SHP77 treated with DMSO at 0.1 percent for 48 hours (cell line): ENCODE measurements at regions not wholly inside any gene's neighbourhood (a gene's known extent, or its start where the extent isn't known, plus 50 kb on each side); places are given as distances from the start of the nearest gene placed in this dataset.
A peak's percentile ranks its signal among the peaks of the same experiment; 100 is the strongest.
"Not testable (repeated sequence)": the region's sequence is repeated elsewhere in the genome, so short reads cannot be mapped to it uniquely, and the experiment has no call there.

Source experiments
- DNase-seq: peaks from one replicate; lab custom pipeline; 2025; lab: John Stamatoyannopoulos, UW

- DNase-seq: no peak
These were observed 191.5 kb downstream of the MCHR2 start for GRCh38 chr6:99802396-99803031.

- DNase-seq: no peak
These were observed 185.0 kb downstream of the MCHR2 start for GRCh38 chr6:99808992-99809391.

GRCh38 chr6:99810295-99810694, 183.7 kb downstream of the MCHR2 start:
- DNase-seq: no peak

GRCh38 chr6:99810942-99811620, 182.9 kb downstream of the MCHR2 start:
- DNase-seq: no peak

GRCh38 chr6:99811636-99812035, 182.4 kb downstream of the MCHR2 start:
- no peak for DNase-seq

- DNase-seq: no peak
These were observed 180.5 kb downstream of the MCHR2 start for GRCh38 chr6:99813565-99813964.

- DNase-seq: no peak
These were observed 179.6 kb downstream of the MCHR2 start for GRCh38 chr6:99814230-99814928.

GRCh38 chr6:99816795-99817194, 177.2 kb downstream of the MCHR2 start:
- no peak for DNase-seq

GRCh38 chr6:99818161-99818560, 175.9 kb downstream of the MCHR2 start:
- no peak for DNase-seq

- DNase-seq: no peak
These were observed 174.2 kb downstream of the MCHR2 start for GRCh38 chr6:99819853-99820252.

GRCh38 chr6:99821164-99821563, 172.9 kb downstream of the MCHR2 start:
- DNase-seq: no peak

GRCh38 chr6:99822741-99823512, 171.1 kb downstream of the MCHR2 start:
- peak; percentile 45 for DNase-seq

- DNase-seq: not testable (repeated sequence)
These were observed 170.3 kb downstream of the MCHR2 start for GRCh38 chr6:99823513-99824235.

- DNase-seq: no peak
These were observed 161.0 kb downstream of the MCHR2 start for GRCh38 chr6:99833034-99833433.

GRCh38 chr6:99836471-99836870, 157.6 kb downstream of the MCHR2 start:
- DNase-seq: no peak

GRCh38 chr6:99838607-99839006, 155.4 kb downstream of the MCHR2 start:
- no peak for DNase-seq

GRCh38 chr6:99841297-99841696, 152.7 kb downstream of the MCHR2 start:
- no peak for DNase-seq

- DNase-seq: no peak
These were observed 148.0 kb downstream of the MCHR2 start for GRCh38 chr6:99846006-99846405.

- no peak for DNase-seq
These were observed 143.2 kb downstream of the MCHR2 start for GRCh38 chr6:99850841-99851240.

GRCh38 chr6:99852031-99852430, 142.0 kb downstream of the MCHR2 start:
- no peak for DNase-seq

- no peak for DNase-seq
These were observed 127.0 kb downstream of the MCHR2 start for GRCh38 chr6:99867026-99867425.
